Activated naive CD8-positive, alpha-beta T cell treated with anti-CD3 and anti-CD28 coated beads, Interleukin-2, amount 10 ng/mL, durations not matched to agents 7 days and 5 days (primary cell): ENCODE measurements at regions not wholly inside any gene's neighbourhood (a gene's known extent, or its start where the extent isn't known, plus 50 kb on each side); places are given as distances from the start of the nearest gene placed in this dataset.
"Not testable (repeated sequence)": the region's sequence is repeated elsewhere in the genome, so short reads cannot be mapped to it uniquely, and the experiment has no call there.

ENCODE experiments used
- ATAC-seq: fragments of 150-1000 bp; cut with Tn5 transposase; one replicate; pipeline ENCODE4 v1.10.0; 2021; ENCODE audit warnings: low read depth, moderate library complexity
- POLR2A ChIA-PET: fragments of 350-600 bp; sonication (Branson Sonifier 250); formaldehyde crosslinking; loops from one replicate; lab custom pipeline; 2021; ENCODE audit warnings: antibody characterized with exemption; lab: Charles Lee
- DNase-seq: peaks from one replicate; pipeline ENCODE4 v3.0.0; 2021
- H3K27ac Mint-ChIP-seq: one replicate; pipeline ENCODE4 v1.8.0; 2022; ENCODE audit warnings: mild to moderate bottlenecking, mixed read lengths
- H3K27me3 Mint-ChIP-seq: one replicate; pipeline ENCODE4 v1.8.0; 2022; ENCODE audit warnings: mild to moderate bottlenecking, moderate library complexity, mixed read lengths
- H3K36me3 Mint-ChIP-seq: one replicate; pipeline ENCODE4 v1.8.0; 2021; ENCODE audit warnings: mild to moderate bottlenecking, mixed read lengths
- H3K4me1 Mint-ChIP-seq: one replicate; pipeline ENCODE4 v1.8.0; 2021; ENCODE audit warnings: mixed read lengths
- H3K4me3 Mint-ChIP-seq: one replicate; pipeline ENCODE4 v1.8.0; 2022; ENCODE audit warnings: mild to moderate bottlenecking, moderate library complexity, mixed read lengths
- H3K9me3 Mint-ChIP-seq: one replicate; pipeline ENCODE4 v1.8.0; 2021; ENCODE audit warnings: mixed read lengths

DNA sequence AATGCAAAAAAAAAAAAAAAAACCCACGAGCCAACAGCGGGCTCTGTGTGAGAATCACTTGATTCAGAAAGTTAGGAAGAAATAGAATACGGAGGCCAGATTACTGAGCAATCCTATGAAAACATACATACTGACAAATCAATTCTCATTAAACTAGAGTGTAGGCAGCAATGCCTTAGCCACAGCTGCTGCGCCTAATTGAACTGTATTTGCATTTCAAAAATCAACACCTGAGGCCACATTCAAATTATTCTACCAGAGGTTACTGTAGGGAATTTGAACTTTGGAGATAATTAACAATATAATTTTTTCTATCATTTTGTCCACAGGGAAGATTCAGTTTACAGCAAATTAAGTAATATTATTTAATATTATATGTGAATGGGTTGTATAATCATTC lies 138.4 kb upstream of the PLD5 start:
- H3K4me3 Mint-ChIP-seq, result no peak overlapping the region
- H3K36me3 Mint-ChIP-seq, result no peaks in the 10 kb centered on the region
- H3K27ac Mint-ChIP-seq, result no peak overlapping the region
- POLR2A ChIA-PET, result no interaction called here
- no peaks in the 10 kb centered on the region for H3K27me3 Mint-ChIP-seq
- H3K4me1 Mint-ChIP-seq, result no peaks in the 10 kb centered on the region
- ATAC-seq (no peak), DNase-seq (no peak)
- H3K9me3 Mint-ChIP-seq, result peaks cover 2% of the 10 kb centered on the region

DNA sequence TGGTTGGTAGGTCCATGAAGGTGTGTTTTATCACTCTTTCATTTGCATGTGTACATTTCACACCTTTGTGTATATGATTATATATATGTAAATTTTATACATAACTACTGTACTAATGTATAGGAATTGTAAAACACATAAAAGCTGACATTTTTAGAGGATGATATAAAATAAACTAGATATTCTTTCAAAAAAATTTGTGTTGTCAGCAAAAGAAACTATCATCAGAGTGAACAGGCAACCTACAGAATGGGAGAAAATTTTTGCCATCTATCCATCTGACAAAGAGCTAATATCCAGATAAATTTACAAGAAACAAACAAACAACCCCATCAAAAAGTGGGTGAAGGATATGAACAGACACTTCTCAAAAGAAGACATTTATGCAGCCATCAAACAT lies 129.3 kb upstream of the PLD5 start:
- H3K4me3 Mint-ChIP-seq, H3K36me3 Mint-ChIP-seq, H3K27me3 Mint-ChIP-seq, POLR2A ChIA-PET, H3K27ac Mint-ChIP-seq, DNase-seq, ATAC-seq, H3K4me1 Mint-ChIP-seq, H3K9me3 Mint-ChIP-seq: not testable (repeated sequence)

DNA sequence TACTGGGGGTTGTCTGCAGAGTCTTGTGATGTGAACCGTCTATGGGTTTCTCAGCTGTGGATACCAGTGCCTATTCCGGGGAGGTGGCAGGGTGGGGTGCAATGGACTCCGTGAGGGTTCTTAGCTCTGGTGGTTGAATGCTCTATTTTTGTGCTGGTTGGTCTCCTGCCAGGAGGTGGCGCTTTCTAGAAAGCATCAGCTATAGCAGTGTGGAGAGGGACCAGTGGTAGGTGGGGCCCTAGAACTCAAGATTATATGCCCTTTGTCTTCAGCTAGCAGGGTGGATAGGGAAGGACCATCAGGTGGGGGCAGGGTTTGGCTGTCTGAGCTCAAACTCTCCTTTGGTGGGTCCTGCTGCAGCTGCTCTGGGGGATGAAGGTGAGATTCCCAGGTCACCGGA lies 127.3 kb upstream of the PLD5 start:
- Mint-ChIP-seq H3K4me1 (no peaks in the 10 kb centered on the region), H3K36me3 (no peaks in the 10 kb centered on the region), H3K9me3 (peaks cover 2% of the 10 kb centered on the region), H3K27ac (no peak overlapping the region), H3K27me3 (no peaks in the 10 kb centered on the region), H3K4me3 (no peak overlapping the region)
- POLR2A ChIA-PET, result no interaction called here
- DNase-seq (no peak), ATAC-seq (no peak)

DNA sequence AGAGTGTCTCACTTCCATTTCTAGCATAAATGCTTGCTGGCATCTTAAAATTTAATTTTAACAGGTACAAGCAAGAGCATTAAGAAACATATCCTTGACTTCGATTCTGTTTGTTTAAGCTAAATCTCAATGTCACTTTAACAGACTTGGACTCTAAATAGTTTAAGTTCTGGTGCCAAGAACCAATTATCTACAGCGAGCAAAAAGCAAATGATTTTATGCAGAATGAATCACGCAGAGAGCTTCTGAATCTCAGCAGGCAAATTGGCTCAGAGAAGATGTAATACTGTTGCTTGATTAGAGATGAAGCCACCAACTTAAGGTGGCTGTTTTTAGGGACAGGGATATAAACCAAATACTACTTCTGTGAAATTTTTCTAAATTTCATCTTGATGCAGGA lies 117.0 kb upstream of the PLD5 start:
- POLR2A ChIA-PET, result no interaction called here
- Mint-ChIP-seq H3K36me3 (no peaks in the 10 kb centered on the region), H3K27me3 (no peaks in the 10 kb centered on the region), H3K4me1 (no peaks in the 10 kb centered on the region), H3K27ac (no peak overlapping the region), H3K4me3 (no peak overlapping the region), H3K9me3 (no peaks in the 10 kb centered on the region)
- DNase-seq (no peak), ATAC-seq (no peak)

DNA sequence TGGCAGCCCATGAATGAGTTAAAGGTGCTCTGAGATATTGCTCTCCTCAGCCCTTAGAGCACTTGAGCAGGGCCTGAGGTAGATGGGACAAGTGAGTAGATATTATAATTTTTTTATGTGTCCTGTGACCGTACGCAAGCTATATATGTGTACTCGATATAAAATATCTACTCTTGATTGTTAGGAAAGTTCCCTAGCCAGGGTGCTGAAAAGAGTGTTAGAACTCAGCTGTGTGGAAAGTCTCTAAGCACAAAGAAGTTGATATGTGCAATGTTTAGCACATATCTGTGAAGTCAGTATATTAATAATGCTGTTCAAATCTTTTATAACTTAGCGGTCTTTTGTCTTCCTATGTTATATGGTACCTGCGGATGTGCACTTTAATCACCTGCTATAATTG lies 114.6 kb upstream of the PLD5 start:
- no peak for DNase-seq
- Mint-ChIP-seq H3K27ac (no peak overlapping the region), H3K4me3 (no peak overlapping the region), H3K4me1 (no peaks in the 10 kb centered on the region), H3K27me3 (peaks cover 2% of the 10 kb centered on the region), H3K36me3 (no peaks in the 10 kb centered on the region), H3K9me3 (peaks cover 1% of the 10 kb centered on the region)
- no peak for ATAC-seq
- POLR2A ChIA-PET, result no interaction called here

DNA sequence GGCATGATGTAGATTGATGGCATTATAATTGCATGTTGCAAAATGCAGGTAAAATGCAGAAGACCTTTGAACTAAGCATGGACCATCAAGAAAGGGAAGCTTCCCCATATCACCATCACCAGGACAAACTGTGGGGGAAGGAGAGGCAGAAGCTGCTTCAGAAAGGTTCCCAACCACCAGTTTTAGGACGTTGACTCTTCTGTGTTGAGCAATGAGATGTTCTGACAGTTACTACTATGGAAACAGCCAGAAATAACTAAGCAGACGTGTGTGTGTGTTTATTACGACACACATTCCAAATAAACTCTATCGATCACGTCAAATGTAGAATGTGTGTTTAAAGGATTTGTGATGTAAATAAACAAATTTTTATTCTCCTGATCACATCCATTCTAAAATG lies 110.2 kb upstream of the PLD5 start:
- no peak for ATAC-seq
- POLR2A ChIA-PET, result no interaction called here
- H3K36me3 Mint-ChIP-seq, result no peaks in the 10 kb centered on the region

DNA sequence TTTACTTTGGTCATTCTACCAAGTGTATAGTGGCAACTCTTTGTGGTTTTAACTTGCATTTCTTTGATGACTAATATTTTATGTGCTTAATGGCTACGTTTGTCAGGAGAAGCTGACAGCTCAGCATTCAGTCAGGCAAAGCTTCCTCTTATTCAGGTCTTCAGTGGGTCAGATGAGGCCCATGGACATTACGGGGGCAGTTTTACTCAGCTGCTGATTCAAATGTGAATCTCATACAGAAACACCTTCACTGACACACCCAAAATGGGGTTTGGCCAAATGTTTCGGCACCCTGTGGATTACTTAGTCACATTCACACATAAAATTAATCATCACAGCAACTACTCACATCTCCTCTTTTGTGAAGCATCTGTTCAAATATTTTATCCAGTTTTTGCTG lies 104.9 kb upstream of the PLD5 start:
- POLR2A ChIA-PET, result no interaction called here
- Mint-ChIP-seq H3K27ac (no peak overlapping the region), H3K9me3 (no peaks in the 10 kb centered on the region), H3K4me3 (no peak overlapping the region), H3K4me1 (no peaks in the 10 kb centered on the region), H3K36me3 (no peaks in the 10 kb centered on the region), H3K27me3 (no peaks in the 10 kb centered on the region)
- DNase-seq (no peak), ATAC-seq (no peak)

More for the DNA sequence above, 110.2 kb upstream of the PLD5 start:
- Mint-ChIP-seq H3K9me3 (peaks cover 1% of the 10 kb centered on the region), H3K4me1 (no peaks in the 10 kb centered on the region), H3K27me3 (peaks cover 2% of the 10 kb centered on the region), H3K4me3 (no peak overlapping the region), H3K27ac (no peak overlapping the region)
- DNase-seq, result no peak

DNA sequence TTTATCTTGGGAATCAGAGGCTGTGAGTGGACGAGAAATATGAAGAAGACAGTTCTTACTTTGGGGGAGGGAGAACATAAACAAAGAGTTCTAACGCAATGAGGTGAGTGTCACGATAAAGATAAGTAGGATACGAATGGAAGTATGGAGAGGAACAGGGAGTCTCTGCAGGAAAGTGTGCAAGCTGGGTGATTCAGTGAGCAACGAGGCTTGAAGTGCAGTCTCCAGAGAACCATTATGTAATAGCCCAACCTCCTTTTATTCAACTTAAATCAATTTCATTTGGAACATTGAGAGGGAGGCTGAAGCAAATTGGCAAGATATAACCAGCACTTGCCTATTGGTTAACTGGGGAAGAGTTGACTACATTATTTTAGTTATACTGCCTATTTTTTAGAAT lies 99.3 kb upstream of the PLD5 start:
- DNase-seq (no peak), ATAC-seq (no peak)
- Mint-ChIP-seq H3K4me1 (no peaks in the 10 kb centered on the region), H3K27ac (no peak overlapping the region), H3K27me3 (no peaks in the 10 kb centered on the region), H3K4me3 (no peak overlapping the region), H3K9me3 (no peaks in the 10 kb centered on the region), H3K36me3 (no peaks in the 10 kb centered on the region)
- POLR2A ChIA-PET, result no interaction called here

DNA sequence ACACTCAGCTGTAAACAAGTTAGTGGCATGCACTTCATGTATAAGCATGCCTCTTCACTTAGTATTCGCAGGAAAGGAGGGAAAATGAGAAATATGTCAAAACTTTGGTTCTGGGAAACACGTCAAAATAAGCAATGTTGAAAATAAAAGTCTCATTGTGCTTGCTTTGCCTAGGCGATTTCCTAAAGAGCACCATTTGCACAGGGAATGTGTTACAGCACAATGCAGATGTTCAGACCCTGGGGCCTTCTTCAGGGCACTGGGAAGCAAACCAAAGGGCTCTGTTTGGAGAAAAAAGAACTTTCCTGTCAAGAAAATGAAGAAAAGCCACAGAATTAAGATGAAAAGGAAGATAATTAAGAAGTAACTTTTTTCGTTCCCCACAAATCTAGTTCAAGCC lies 98.6 kb upstream of the PLD5 start:
- Mint-ChIP-seq H3K27me3 (no peaks in the 10 kb centered on the region), H3K36me3 (no peaks in the 10 kb centered on the region), H3K27ac (no peak overlapping the region), H3K4me1 (no peaks in the 10 kb centered on the region), H3K9me3 (peaks cover 2% of the 10 kb centered on the region), H3K4me3 (no peak overlapping the region)
- no peak for ATAC-seq
- DNase-seq, result no peak
- POLR2A ChIA-PET, result no interaction called here

DNA sequence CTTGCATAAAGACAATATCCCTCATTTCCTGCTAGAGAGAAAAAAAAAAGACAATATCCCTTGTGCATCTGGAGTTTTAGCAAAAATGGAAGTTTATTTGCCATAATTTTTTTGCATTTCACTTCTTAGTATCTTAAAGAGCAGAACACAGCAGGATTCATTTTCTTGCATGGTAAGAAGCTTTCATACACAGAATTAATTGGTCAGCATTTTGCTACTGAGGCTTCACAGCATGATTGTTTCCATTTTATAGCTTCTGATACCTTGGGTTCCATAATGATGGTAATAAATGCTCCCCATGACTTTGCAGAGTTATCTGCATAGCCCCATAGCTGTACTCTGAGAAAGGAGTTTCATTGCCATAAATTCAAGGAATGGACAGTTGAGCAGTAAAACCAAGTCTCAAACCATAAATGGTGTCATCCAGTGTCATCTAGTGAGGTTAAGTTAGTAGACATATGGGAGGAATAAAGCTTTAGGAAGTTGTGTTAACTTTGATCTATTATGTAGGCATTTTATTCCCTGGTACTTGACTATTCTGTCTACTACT lies 88.8 kb upstream of the PLD5 start:
- Mint-ChIP-seq H3K27ac (no peak overlapping the region), H3K4me3 (no peak overlapping the region), H3K9me3 (no peaks in the 10 kb centered on the region), H3K27me3 (no peaks in the 10 kb centered on the region), H3K4me1 (no peaks in the 10 kb centered on the region), H3K36me3 (no peaks in the 10 kb centered on the region)
- ATAC-seq (no peak), DNase-seq (no peak)
- POLR2A ChIA-PET, result no interaction called here

DNA sequence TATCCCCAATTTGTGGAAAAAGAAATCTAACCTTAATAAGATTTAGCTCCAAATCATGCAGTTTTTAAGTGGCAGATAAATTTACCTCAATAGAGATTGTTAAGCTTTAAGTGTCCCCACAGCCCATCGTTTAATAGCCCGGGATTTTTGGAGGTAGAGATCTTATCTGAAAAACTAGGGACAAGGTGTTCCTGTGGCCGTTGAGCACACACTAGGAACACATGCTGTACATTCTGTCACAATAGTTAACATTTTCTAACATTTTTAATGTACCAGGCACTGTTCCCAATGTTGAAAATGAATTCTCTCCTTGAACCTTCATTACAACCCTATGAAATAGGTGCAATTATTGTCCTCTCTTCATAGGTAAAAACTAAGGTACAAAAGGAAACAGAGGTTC lies 85.7 kb upstream of the PLD5 start:
- DNase-seq (no peak), ATAC-seq (no peak)
- Mint-ChIP-seq H3K9me3 (no peaks in the 10 kb centered on the region), H3K36me3 (no peaks in the 10 kb centered on the region), H3K27ac (no peak overlapping the region), H3K4me3 (no peak overlapping the region), H3K27me3 (no peaks in the 10 kb centered on the region), H3K4me1 (no peaks in the 10 kb centered on the region)
- POLR2A ChIA-PET, result no interaction called here

DNA sequence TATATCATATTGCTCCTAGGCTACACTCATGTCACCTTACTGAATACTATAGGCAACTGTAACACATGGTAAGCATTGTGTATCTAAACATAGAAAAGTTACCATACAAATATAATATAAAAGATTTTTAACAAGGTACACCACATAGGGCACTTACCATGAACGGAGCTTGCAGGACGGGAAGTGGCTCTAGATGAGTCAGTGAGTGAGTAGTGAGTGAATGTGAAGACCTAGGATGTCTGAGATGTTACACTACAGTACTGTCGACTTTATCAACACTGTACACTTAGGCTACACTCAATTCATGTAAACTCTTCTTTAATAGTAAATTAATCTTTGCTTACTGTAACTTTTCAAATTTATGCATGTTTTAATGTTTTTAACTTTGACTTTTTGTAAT lies 81.0 kb upstream of the PLD5 start:
- POLR2A ChIA-PET, result no interaction called here
- Mint-ChIP-seq H3K36me3 (no peaks in the 10 kb centered on the region), H3K27ac (no peak overlapping the region)

DNA sequence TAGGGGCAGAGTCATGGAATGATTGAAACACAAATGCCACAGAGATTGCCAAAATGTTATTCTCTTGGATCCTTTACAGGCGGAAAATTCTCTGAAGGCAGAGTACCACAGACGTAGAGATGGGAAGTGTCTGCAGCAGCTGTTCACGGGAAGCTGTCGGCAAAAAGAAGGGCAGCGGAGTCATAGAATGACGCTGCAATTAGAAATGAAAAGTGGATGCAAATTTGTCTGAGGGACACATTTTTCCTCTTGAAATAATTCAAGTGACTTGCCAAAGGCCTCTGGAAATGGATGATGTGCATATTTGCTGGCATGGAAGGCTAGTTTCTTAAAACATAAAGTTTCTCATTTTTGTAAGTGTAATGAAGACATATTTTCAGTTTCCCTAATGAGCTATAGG lies 77.5 kb upstream of the PLD5 start:
- no peak for ATAC-seq
- no peak for DNase-seq
- Mint-ChIP-seq H3K4me1 (no peaks in the 10 kb centered on the region), H3K36me3 (no peaks in the 10 kb centered on the region), H3K27ac (no peak overlapping the region), H3K27me3 (no peaks in the 10 kb centered on the region), H3K4me3 (no peak overlapping the region), H3K9me3 (peaks cover 4% of the 10 kb centered on the region)
- POLR2A ChIA-PET, result no interaction called here

More for the DNA sequence above, 81.0 kb upstream of the PLD5 start:
- Mint-ChIP-seq H3K4me3 (no peak overlapping the region), H3K9me3 (no peaks in the 10 kb centered on the region), H3K27me3 (no peaks in the 10 kb centered on the region), H3K4me1 (no peaks in the 10 kb centered on the region)
- no peak for DNase-seq
- ATAC-seq, result no peak

DNA sequence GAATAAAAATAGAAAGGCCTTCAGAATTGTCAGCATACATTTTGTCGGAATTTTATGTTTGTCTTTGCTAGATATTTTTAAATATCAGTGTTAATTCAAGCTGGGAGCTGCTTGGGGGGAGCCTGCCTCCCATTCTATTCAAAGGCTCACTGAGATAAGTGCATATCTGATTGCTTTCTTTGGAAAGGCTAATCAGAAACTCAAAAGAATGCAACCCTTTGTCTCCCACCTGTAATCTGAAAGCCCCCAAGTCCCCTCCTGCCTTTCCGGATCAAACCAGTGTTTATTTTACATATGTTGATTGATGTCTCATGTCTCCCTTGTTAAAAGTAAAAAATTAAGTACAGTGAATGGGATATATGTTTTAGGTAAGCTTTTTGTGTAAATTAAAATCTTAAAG lies 69.3 kb upstream of the PLD5 start:
- ATAC-seq, H3K4me1 Mint-ChIP-seq, H3K27ac Mint-ChIP-seq, POLR2A ChIA-PET, H3K27me3 Mint-ChIP-seq, DNase-seq, H3K36me3 Mint-ChIP-seq, H3K4me3 Mint-ChIP-seq: not testable (repeated sequence)
- peaks cover 11% of the 10 kb centered on the region for H3K9me3 Mint-ChIP-seq

DNA sequence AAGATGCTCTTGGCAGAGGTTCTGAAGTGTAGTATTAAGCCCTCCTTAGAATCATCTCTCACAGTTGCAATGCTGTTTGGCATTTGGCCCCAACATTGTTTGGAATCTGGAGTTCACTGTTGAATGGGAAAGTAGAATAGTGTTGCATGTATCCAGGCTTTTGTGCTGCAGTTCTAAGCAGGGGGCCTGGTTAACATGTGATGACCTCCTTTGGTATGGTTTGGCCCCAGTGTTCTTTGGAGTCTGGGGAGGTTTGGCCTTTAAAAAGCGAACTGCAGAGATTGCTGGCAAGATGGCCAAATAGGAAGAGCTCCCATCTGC lies 61.8 kb upstream of the PLD5 start:
- POLR2A ChIA-PET, result no interaction called here
- H3K36me3 Mint-ChIP-seq, result no peaks in the 10 kb centered on the region
- H3K27me3 Mint-ChIP-seq, result no peaks in the 10 kb centered on the region
- H3K27ac Mint-ChIP-seq, result no peak overlapping the region
- peaks cover 3% of the 10 kb centered on the region for H3K9me3 Mint-ChIP-seq
- ATAC-seq (no peak), DNase-seq (no peak)
- no peaks in the 10 kb centered on the region for H3K4me1 Mint-ChIP-seq
- no peak overlapping the region for H3K4me3 Mint-ChIP-seq
